WTC11 (cell line): ENCODE measurements at regions not wholly inside any gene's neighbourhood (a gene's known extent, or its start where the extent isn't known, plus 50 kb on each side); places are given as distances from the start of the nearest gene placed in this dataset.
"Not testable (repeated sequence)": the region's sequence is repeated elsewhere in the genome, so short reads cannot be mapped to it uniquely, and the experiment has no call there.

Source experiments
- ATAC-seq: fragments of 200-7000 bp; cut with Tn5 transposase; 2 replicates; pipeline ENCODE4 v1.10.0; 2021; ENCODE audit warnings: mild to moderate bottlenecking, moderate library complexity
- CTCF ChIA-PET: fragments of 300-600 bp; sonication (Branson Sonifier 250); formaldehyde crosslinking; loops from one replicate; lab custom pipeline; 2021; ENCODE audit warnings: antibody characterized with exemption; lab: Charles Lee
- POLR2A ChIA-PET: fragments of 350-600 bp; sonication (Branson Sonifier 250); formaldehyde crosslinking; loops from one replicate; lab custom pipeline; 2021; ENCODE audit warnings: antibody characterized with exemption; lab: Charles Lee
- DNase-seq: peaks from one replicate; pipeline ENCODE4 v3.0.0; 2021; ENCODE audit warnings: low spot score
- H3K27ac Mint-ChIP-seq: 2 replicates; pipeline ENCODE4 v1.8.0; 2021; ENCODE audit warnings: mixed read lengths
- H3K27me3 Mint-ChIP-seq: 2 replicates; pipeline ENCODE4 v1.8.0; 2021; ENCODE audit warnings: low read depth, mild to moderate bottlenecking, moderate library complexity, mixed read lengths
- H3K36me3 Mint-ChIP-seq: 2 replicates; pipeline ENCODE4 v1.8.0; 2021; ENCODE audit warnings: mixed read lengths
- H3K4me1 Mint-ChIP-seq: 2 replicates; pipeline ENCODE4 v1.8.0; 2022; ENCODE audit warnings: mixed read lengths
- H3K4me3 Mint-ChIP-seq: 2 replicates; pipeline ENCODE4 v1.8.0; 2021; ENCODE audit warnings: mild to moderate bottlenecking, moderate library complexity, mixed read lengths
- H3K9me3 Mint-ChIP-seq: 2 replicates; pipeline ENCODE4 v1.8.0; 2021; ENCODE audit warnings: mixed read lengths
- CTCF ChIP-seq: fragments of 200-600 bp; IDR thresholded peaks from 2 replicates; pipeline ENCODE4 v1.8.0; 2022; ENCODE audit warnings: antibody characterized with exemption
- HMGXB4 ChIP-seq: sonication (generic); formaldehyde crosslinking; IDR thresholded peaks from 2 replicates; pipeline ENCODE4 v1.8.1; 2023; ENCODE audit warnings: mild to moderate bottlenecking, moderate library complexity, missing genetic modification reagents
- ZNF121 ChIP-seq: sonication (generic); formaldehyde crosslinking; IDR thresholded peaks from 2 replicates; pipeline ENCODE4 v1.8.0; 2023; ENCODE audit warnings: missing genetic modification reagents

GRCh38 chr11:71638801-71639519 is 56.3 kb upstream of the KRTAP5-11 start:
- TF ChIP-seq CTCF, result peak; percentile 81
- peak; percentile 99 for TF ChIP-seq ZNF121 (CRISPR knock-in tag)
- TF ChIP-seq HMGXB4, result peak; percentile 69; the same call in 1 of the 2 replicates
- H3K27ac Mint-ChIP-seq, H3K36me3 Mint-ChIP-seq, H3K9me3 Mint-ChIP-seq, POLR2A ChIA-PET, H3K4me1 Mint-ChIP-seq: not testable (repeated sequence)
- peak; percentile 87 for ATAC-seq
- H3K4me3 Mint-ChIP-seq, result peak overlapping the region; percentile 63
- peaks cover 38% of the 10 kb centered on the region for H3K27me3 Mint-ChIP-seq
- CTCF ChIA-PET, result interaction anchor here (0.7 to 1.7 kb wide), 4 partner anchors 60 to 110 kb away, joined by 4 to 8 read pairs (median 4); no protein-coding TSS in a partner anchor
- DNase-seq, result peak; percentile 79

- H3K9me3 Mint-ChIP-seq, POLR2A ChIA-PET, ATAC-seq, DNase-seq, H3K4me1 Mint-ChIP-seq, H3K27ac Mint-ChIP-seq, H3K36me3 Mint-ChIP-seq: not testable (repeated sequence)
- 0 out of 2 replicates have a peak, but pooled peaks have one; percentile 14 for TF ChIP-seq HMGXB4
- Mint-ChIP-seq H3K4me3 (peak overlapping the region; percentile 63), H3K27me3 (peaks cover 38% of the 10 kb centered on the region)
- CTCF ChIA-PET, result interaction anchor here (0.7 to 1.7 kb wide), 4 partner anchors 60 to 110 kb away, joined by 4 to 8 read pairs (median 4); no protein-coding TSS in a partner anchor
Observed at GRCh38 chr11:71639520-71639849, 56.8 kb upstream of the KRTAP5-11 start.

GRCh38 chr11:71639916-71640315 is 57.2 kb upstream of the KRTAP5-11 start:
- DNase-seq, result peak; percentile 21
- peak overlapping the region; percentile 63 for H3K4me3 Mint-ChIP-seq
- CTCF ChIA-PET, result interaction anchor here (0.7 to 1.7 kb wide), 4 partner anchors 59 to 109 kb away, joined by 4 to 8 read pairs (median 4); no protein-coding TSS in a partner anchor
- POLR2A ChIA-PET, H3K4me1 Mint-ChIP-seq, H3K9me3 Mint-ChIP-seq, H3K27ac Mint-ChIP-seq, H3K36me3 Mint-ChIP-seq, ATAC-seq: not testable (repeated sequence)
- peaks cover 41% of the 10 kb centered on the region for H3K27me3 Mint-ChIP-seq

GRCh38 chr11:71647078-71647477 is 64.4 kb upstream of the KRTAP5-11 start:
- DNase-seq, CTCF ChIA-PET, H3K36me3 Mint-ChIP-seq, ATAC-seq, H3K4me3 Mint-ChIP-seq, H3K27me3 Mint-ChIP-seq, H3K9me3 Mint-ChIP-seq, POLR2A ChIA-PET, H3K27ac Mint-ChIP-seq: not testable (repeated sequence)
- H3K4me1 Mint-ChIP-seq, result peaks cover 16% of the 10 kb centered on the region

GRCh38 chr11:71652998-71653397 is 70.3 kb upstream of the KRTAP5-11 start:
- DNase-seq, H3K4me3 Mint-ChIP-seq, H3K9me3 Mint-ChIP-seq, POLR2A ChIA-PET, H3K27ac Mint-ChIP-seq, H3K36me3 Mint-ChIP-seq, CTCF ChIA-PET, ATAC-seq, H3K27me3 Mint-ChIP-seq: not testable (repeated sequence)
- peaks cover 45% of the 10 kb centered on the region for H3K4me1 Mint-ChIP-seq

- H3K36me3 Mint-ChIP-seq, H3K9me3 Mint-ChIP-seq, H3K4me3 Mint-ChIP-seq, DNase-seq, CTCF ChIA-PET, POLR2A ChIA-PET, ATAC-seq, H3K27ac Mint-ChIP-seq, H3K27me3 Mint-ChIP-seq: not testable (repeated sequence)
- peaks cover 45% of the 10 kb centered on the region for H3K4me1 Mint-ChIP-seq
Observed at GRCh38 chr11:71654423-71654822, 71.7 kb upstream of the KRTAP5-11 start.

GRCh38 chr11:71655041-71655440 is 72.4 kb upstream of the KRTAP5-11 start:
- H3K27me3 Mint-ChIP-seq, H3K36me3 Mint-ChIP-seq, H3K9me3 Mint-ChIP-seq, ATAC-seq, POLR2A ChIA-PET, H3K27ac Mint-ChIP-seq, H3K4me3 Mint-ChIP-seq, DNase-seq: not testable (repeated sequence)
- CTCF ChIA-PET, result interaction anchor here (1.0 kb wide), 1 partner anchor 323 kb away, joined by 3 read pairs; no protein-coding TSS in a partner anchor
- H3K4me1 Mint-ChIP-seq, result peaks cover 45% of the 10 kb centered on the region

GRCh38 chr11:71656513-71656912 is 73.8 kb upstream of the KRTAP5-11 start:
- Mint-ChIP-seq H3K27me3 (peaks cover 10% of the 10 kb centered on the region; the same call in 1 of the 2 replicates), H3K4me1 (peaks cover 38% of the 10 kb centered on the region)
- H3K27ac Mint-ChIP-seq, H3K4me3 Mint-ChIP-seq, POLR2A ChIA-PET, ATAC-seq, DNase-seq, H3K9me3 Mint-ChIP-seq, H3K36me3 Mint-ChIP-seq, CTCF ChIA-PET: not testable (repeated sequence)

GRCh38 chr11:71664941-71665340 is 82.3 kb upstream of the KRTAP5-11 start:
- H3K36me3 Mint-ChIP-seq, POLR2A ChIA-PET, ATAC-seq, DNase-seq, H3K27ac Mint-ChIP-seq, CTCF ChIA-PET, H3K4me1 Mint-ChIP-seq, H3K4me3 Mint-ChIP-seq, H3K9me3 Mint-ChIP-seq: not testable (repeated sequence)
- peaks cover 12% of the 10 kb centered on the region for H3K27me3 Mint-ChIP-seq
